ENCODE measurements at regions not wholly inside any gene's neighbourhood (a gene's known extent, or its start where the extent isn't known, plus 50 kb on each side); places are given as distances from the start of the nearest gene placed in this dataset.
"Not testable (repeated sequence)": the region's sequence is repeated elsewhere in the genome, so short reads cannot be mapped to it uniquely, and the experiment has no call there.

DNA sequence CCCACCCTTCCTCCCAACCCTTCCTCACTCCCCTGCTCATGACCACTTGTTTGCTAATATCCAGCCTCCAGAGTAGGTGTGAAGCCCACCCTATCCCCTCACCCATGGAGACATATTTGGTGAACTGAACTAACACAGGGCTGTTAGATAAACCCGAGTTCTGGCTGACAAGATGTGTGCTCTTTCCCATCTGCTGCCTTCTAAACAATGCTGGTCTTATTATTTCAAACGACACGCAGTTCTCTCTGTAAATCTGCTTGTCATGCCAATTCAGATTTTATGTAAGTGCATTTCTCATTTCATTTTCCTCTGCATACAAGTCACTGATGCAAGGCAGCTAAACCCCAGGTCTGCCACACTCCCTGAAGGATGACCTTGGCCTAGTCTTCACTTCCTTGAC is 343.0 kb upstream of the CDH5 start:
- H3K4me3 ChIP-seq (ENCODE audit: low read depth, low read length) = no peak overlapping the region
- TF ChIP-seq CTCF (IDR thresholded peaks at IDR 0.05; ENCODE audit: borderline replicate concordance, insufficient read depth, low read depth, low read length) = no peak

DNA sequence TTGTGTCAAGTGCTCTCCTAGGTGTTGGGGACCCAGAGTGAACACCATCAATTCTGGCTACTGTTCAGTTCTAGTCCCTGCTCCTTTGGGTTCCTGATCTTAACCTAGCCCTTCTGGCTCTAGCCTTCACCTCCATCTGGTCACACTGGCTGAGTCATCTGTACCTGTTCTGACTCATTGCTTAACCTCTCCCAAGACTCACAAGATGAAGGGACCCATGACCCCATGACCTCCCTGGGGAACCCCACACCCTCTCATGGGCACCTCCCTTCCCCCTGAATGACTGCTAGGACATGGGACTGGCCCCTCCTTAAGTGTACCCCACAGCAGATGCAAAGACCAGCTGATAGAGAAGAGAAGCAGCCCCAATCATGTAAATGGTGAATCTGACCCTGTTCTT is 345.8 kb upstream of the CDH5 start:
- no peak overlapping the region for H3K4me3 ChIP-seq (ENCODE audit: low read depth, low read length)
- no peak for TF ChIP-seq CTCF (IDR thresholded peaks at IDR 0.05; ENCODE audit: borderline replicate concordance, insufficient read depth, low read depth, low read length)

DNA sequence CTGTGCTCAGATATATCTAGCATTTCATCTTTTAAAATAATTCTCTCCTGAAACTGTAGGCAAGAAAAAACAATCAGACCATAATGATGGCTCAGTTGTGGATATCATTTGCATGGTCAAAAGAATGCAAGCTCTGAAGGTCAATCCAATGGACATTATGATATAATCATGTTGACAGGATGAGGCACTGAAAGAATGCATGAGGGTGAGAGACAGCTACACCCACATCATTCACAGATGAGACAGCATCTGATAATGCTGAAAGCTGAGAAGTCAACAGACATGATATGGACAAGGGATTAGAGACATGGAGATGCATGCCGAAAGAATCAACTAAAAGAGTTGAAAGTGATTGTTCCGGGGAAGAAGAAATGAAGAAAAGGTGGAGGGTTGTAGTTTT is 346.4 kb upstream of the CDH5 start:
- TF ChIP-seq CTCF (IDR thresholded peaks at IDR 0.05; ENCODE audit: borderline replicate concordance, insufficient read depth, low read depth, low read length) = no peak

DNA sequence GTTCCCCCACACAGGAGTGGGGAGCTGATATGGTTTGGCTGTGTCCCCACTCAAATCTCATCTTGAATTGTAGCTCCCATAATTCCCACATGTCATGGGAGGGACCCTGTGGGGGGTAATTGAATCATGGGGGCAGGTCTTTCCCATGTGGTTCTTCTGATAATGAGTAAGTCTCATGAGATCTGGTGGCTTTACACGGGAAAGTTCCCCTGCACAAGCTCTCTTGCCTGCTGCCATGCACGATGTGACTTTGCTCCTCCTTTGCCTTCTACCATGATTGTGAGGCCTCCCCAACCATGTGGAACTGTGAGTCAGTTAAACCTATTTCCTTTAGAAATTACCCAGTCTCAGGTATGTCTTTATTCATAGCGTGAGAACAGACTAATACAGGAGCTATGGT is 347.0 kb upstream of the CDH5 start:
- H3K4me3 ChIP-seq (ENCODE audit: low read depth, low read length) = not testable (repeated sequence)

More for the DNA sequence above, 346.4 kb upstream of the CDH5 start:
- no peak overlapping the region for H3K4me3 ChIP-seq (ENCODE audit: low read depth, low read length)

GRCh38 chr16:66014221-66014620 is 352.3 kb upstream of the CDH5 start:
- H3K4me3 ChIP-seq (ENCODE audit: low read depth, low read length) = no peak overlapping the region
- no peak for TF ChIP-seq CTCF (IDR thresholded peaks at IDR 0.05; ENCODE audit: borderline replicate concordance, insufficient read depth, low read depth, low read length)

DNA sequence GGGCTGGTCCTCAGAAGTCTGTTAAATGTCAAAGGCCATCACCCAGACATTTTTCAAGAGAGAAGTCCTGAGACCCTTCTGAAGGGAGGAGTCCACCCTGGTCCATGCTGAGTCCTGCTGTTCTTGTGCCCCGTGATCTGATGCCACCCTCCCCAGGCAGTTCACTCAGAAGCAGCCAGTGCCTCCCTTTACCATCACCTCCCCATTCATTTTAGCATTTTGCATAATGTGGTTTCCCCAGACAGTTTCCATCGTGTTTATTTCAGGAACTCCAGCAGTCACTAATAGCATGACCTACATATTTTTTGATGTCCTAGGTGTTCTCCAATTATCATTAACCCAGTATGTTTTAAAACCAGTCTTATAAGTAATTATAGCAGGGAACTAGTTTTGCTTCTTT is 353.0 kb upstream of the CDH5 start:
- TF ChIP-seq CTCF (IDR thresholded peaks at IDR 0.05; ENCODE audit: borderline replicate concordance, insufficient read depth, low read depth, low read length) = no peak
- no peak overlapping the region for H3K4me3 ChIP-seq (ENCODE audit: low read depth, low read length)

GRCh38 chr16:66008136-66008535 is 358.4 kb upstream of the CDH5 start:
- TF ChIP-seq CTCF (IDR thresholded peaks at IDR 0.05; ENCODE audit: borderline replicate concordance, insufficient read depth, low read depth, low read length) = no peak
- no peak overlapping the region for H3K4me3 ChIP-seq (ENCODE audit: low read depth, low read length)

- H3K4me3 ChIP-seq (ENCODE audit: low read depth, low read length) = no peak overlapping the region
- no peak for TF ChIP-seq CTCF (IDR thresholded peaks at IDR 0.05; ENCODE audit: borderline replicate concordance, insufficient read depth, low read depth, low read length)
Measured at GRCh38 chr16:66007717-66008116, 358.8 kb upstream of the CDH5 start.

All from GM12875 (cell line).